DMS53 treated with DMSO at 0.1 percent for 48 hours (cell line): ENCODE measurements at regions not wholly inside any gene's neighbourhood (a gene's known extent, or its start where the extent isn't known, plus 50 kb on each side); places are given as distances from the start of the nearest gene placed in this dataset.
A peak's percentile ranks its signal among the peaks of the same experiment; 100 is the strongest.

Source experiments
- DNase-seq: peaks from one replicate; lab custom pipeline; 2025; ENCODE audit not compliant: unreplicated experiment; lab: John Stamatoyannopoulos, UW

DNA sequence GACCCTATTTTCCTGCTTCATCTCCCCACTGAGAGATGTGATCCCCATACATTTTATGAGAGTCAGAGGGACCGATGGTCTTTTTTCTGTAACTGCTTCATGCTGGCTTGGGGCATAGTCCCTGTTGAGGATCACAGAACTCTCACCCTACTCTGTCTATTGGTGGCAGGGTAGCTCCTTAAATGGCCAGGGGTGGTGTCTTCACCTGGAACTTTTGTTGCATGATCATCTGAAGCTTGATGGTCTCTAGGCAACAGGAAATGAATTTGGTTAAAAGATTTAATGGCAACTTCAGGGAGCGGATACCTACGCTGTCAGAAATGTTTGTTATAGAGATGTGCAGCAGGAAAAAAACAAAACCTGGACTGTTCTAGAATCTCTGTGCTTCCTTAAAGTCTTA is 87.0 kb upstream of the GLIS3 start:
- no peak for DNase-seq

DNA sequence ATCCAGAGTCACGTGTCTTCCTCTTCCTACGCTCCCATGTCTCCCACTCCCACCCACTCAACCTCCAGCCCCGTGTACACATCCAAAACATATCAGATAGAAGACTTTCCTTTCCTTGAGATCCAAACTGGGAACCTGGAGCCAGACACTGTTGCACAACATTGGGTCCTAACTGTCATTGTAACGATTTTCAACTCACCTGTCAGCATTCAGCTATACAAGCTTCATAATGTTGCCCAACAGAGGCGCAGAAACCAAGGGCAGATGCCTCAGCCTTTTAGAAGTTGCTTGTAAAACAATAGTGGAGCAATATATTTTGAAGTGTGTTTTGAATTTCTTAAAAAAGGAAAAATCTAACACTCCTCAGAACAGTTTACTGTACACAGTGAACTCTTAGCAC is 84.9 kb upstream of the GLIS3 start:
- DNase-seq = no peak

DNA sequence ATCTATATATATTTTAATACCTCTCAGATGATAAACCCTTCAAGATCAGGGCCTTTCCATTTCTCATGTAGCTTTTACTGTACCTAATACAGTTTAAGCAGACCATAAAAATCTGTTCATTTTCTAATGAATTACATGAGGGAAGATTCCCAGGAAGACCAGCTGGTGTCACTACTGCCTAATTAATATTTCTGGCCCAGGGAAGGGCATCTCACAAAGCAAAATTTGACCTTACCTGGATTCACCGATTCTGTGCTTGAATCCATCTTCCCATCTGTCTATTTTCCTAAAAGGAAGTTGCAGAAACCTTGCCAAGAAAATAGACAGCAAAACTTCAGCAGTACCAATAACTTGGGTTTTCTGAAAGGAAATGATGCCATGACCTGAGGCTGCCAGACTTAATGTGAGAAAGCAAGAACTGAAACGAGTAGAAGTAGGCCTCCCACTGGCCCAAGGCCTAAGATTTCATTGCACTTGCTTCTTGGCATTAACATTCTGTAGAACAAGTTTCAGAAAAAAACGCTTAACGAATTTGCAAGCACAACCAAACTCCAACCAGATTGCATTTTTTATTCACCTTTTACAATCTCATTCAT is 83.0 kb upstream of the GLIS3 start:
- peak; percentile 5 for DNase-seq

DNA sequence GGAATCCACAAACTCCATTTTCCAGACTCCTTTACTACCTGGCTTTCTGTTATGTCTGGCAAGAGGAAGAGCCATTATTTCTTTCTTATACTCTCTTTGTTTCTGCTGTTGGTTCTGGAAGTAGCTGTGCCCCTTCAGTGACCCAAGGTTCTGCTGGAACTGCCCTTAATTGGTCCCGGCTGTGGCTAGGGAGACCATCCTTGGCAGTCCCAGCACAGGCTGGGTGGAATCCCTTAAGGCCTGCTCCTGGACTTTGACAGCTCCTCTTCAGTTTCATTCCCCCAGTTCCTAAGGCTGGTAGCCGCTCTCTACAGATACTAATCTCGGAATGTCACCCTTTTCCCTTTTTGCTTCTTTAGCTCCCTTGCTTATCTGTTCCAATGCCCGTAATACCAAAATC is 81.9 kb upstream of the GLIS3 start:
- no peak for DNase-seq

DNA sequence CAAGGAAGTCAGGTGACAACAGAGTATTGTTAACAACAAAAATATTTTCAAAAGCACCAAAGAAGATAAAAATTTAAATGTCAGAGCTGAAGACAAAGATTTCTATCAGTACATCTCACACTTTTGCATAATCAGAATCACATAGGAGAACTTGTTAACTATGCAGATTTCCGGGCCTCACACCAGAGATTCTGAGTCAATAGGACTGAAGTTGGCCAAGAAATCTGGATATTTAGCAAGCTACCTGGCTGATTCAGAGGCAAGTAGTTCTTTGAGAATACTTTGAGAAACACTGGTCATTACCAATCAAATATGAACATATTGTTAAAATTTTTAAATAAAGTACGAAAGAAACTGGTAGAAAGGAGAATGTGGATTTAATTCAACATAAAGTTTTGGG is 80.5 kb upstream of the GLIS3 start:
- no peak for DNase-seq

DNA sequence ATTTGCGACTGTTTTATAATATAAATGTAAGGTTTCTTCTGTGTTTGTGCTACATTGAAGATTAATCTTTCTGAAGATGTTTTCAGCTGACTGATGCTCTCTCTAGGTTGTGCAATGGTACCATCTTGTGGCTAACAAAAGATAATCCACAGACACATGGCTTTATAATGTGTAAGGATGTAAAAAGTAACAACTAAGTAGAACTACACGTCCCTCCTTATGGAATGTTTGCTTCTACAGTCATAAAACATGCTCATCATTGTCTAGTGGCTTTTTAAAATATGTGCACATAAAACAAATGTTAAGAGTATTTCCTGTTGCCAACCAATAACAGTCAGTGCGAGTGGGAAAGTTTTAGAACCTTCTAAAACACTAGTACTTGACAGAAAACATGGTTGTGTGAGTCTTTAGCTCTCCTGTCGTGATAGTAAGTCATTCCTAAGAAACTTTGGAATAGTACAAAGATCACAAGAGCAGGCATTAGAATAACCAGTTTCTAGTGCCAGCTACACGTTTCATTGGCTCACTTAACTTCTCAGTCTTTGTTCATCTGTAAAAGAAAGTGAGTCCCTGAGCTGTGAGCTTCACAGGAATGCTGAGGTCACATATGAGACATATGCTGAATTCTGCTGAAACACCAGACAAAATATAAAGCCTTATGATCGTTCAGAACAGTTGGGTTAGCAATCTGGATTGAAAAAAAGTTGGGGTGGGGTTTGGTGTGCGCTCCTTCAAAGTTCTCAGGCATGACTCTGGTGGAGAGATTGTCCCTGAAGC is 75.7 kb upstream of the GLIS3 start:
- no peak for DNase-seq

DNA sequence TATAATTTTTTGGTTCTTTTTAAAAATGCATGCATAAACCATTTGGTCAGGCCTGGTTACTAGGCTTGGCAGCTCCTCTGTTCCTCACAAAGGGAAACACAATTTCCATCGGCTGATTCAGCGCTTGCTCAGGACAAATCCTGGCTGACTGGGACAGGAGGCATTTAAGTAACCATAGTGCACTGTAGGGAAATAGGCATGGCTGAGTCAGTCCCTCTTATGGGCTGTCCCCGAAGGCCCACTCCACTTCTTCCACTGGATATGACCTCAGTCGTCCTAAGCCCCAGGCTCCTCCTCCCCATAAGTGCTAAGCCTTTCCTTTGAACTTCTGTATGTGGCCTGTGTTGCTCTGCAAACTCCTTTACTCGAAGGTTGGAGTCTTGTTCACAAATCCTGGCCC is 71.2 kb upstream of the GLIS3 start:
- DNase-seq = no peak

DNA sequence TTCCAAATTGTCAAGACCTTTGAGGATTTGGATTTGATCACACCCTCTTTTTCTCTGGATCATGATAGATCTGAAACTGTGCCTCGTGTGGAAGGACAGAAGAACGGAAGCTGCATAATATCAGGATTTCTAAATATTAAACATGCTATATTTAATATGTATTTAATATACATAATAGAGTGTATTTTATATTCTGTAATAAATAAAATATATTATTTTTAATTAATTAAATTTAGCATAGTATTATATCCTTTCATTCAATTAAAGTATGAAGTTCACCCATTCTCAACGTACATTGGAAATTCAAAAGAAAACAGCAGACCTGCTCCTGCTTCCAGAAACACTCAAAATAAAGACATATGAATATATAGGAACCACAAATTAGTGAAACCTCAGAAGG is 70.6 kb upstream of the GLIS3 start:
- no peak for DNase-seq

DNA sequence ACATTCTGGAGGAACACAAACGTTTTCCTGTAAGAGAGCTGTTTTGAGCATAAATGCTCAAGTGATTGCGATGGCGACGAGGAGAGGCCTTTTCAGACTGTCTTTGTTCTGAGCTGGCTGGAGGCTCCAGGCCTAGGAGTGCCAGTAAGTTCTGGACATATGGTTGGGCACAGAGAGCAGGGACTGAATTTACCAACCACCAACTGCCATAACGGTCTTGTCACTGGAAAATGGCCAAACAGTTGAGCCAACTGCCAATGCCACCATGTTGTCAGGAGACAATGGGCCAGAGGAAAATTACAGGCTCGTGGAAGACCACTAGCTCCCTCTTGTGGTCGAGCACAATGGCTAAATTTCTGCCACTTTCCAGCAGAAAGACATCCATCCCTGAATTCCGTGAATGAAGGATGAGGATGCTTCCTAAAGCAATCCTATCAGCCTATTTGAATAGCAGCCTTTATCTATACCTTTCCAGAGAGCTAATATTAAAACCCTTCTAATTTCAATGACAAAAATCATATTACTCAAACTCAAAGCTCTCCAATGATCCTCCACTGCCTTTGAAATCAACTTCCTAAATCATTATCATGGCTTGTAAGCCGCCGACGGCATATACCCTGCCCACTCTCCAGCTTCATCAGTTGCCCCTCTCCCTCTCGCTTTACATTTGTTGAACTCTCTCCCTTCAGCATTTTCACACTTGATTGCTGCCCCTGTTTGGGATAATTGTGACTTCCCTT is 66.9 kb upstream of the GLIS3 start:
- DNase-seq = peak; percentile 3

DNA sequence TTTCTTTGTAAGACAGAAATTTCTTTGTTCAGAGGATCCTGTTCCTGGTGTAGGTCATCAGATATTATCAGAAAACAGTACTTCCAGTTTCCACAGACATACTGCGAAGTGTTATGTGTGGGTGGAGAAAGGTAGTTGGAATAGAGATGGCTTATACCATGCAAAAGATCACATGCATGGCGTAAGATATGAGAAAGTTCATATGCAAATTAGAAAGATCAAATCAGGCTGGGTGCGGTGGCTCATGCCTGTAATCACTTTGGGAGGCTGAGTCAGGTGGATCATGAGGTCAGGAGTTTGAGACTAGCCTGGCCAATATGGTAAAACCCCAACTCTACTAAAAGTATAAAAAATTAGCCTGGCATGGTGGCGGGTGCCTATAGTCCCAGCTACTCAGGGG is 65.2 kb upstream of the GLIS3 start:
- no peak for DNase-seq

DNA sequence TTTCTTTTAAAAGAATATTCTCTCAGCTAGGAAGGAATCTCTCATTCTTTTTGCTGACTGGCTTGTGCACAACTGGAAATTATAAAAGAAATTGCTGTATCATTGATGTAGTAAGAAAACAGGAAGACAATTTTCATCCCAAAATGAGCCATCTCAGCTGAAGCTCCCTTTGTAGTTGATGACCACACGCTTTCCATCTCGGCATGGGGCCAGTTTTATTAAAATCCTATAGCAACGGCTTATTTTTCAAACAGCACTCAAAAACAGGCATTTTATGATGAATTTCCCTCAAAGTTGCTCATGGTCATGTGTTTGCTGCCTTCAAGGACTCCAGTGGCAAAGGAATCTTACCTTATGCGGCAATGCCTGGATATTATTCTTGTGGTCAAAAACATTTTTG is 62.4 kb upstream of the GLIS3 start:
- DNase-seq = no peak

DNA sequence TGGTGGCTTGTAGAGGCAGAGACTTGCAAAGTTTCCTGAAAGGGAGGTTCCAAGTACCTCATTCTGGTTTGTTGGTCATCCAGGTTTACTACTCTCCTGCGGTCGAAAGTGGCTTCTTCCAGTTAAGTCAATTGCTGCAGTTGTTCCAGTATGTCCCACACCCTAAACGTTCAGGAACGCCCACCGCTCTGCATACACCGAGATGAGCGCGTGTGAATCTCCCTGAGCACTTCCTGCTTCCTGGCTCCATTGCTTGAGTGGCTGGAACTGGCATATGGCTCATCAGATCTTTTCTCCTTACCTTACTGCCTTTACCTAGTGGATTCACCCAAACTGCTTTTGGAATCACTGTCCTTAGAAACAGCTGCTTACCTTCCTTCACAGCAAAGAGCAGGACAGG is 59.1 kb upstream of the GLIS3 start:
- DNase-seq = no peak

DNA sequence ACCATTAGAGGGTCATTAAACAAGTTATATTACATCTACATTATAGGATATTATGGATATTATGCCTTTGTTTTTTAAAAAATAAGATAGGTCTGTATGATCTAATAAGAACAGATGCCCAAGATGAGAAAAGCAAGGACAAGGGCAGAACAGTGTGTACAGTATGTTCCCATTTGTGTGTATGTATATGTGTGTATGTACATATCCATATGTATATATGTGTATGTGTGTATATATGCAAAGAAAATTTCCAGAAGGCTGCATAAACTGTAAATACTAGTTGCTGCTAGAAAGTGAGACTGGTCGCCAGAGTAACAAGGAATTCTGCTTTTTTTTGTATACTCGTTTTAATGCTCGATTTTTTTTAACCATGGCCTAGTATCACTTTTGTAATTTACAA is 58.1 kb upstream of the GLIS3 start:
- DNase-seq = no peak

DNA sequence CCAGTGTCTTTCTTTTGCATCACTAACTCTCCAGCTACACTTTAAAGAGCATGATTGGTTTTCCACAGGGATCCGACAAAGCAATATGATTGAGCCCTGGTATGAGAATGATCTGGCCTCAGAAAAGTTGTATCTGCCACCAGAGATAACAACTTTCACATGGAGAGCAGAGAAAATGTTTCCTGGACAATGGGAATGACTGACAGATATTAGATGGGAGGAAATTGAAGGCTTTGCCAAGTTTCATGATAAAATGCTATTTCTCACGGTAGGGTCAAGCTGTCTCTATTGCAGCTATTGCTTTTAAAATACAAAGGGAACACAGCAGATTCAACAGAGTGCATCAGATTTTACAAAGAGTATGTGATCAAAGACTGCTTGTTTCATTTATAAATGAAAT is 56.4 kb upstream of the GLIS3 start:
- no peak for DNase-seq

DNA sequence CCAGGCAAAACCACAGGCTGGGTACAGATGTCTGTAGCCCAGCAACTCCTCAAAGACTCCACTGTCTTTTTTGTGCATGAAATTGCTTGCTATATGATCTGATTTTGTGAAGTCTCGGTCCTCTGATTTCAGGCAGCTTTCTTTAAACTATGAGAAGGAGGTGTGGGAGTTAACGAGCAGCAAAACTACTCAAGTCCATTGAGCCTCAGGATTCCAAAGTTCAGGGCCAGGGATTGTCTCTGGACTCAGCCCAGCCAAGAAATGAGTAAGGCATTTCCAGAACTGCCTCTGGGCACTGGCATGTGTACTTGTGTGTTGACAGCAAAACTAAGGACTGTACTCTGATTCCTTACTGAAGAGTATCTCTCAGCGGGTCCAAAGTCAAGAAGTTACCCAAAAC is 53.4 kb upstream of the GLIS3 start:
- DNase-seq = no peak

DNA sequence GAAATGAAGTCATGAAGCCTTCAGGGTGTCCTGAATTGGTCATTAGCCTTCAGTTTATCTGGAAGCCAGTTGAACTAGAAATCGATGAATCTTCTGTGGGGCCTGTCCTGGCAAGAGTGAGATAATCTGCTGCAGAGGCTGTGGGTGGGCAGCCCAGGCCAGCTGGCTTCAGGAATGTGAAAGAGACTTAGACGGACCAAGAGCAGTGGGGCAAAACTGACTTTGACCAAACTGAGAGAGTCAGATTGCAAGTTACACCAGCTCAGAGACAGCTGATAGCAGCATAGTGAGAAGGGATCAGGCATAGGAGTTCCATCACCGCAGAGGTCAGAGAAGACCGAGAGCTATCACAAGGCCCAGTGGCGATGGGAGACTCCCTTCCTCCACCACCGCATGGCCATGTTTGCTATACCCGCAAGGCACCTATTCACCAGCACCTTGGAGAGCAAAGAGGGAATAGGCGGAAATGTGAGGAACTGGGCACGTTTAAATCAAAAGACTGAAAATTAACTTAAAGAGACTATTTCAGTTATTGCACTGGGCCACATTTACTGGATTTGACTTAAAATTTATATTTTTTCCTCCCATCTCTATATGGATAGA is 50.0 kb upstream of the GLIS3 start:
- DNase-seq = no peak
